IMR-90 (cell line): ENCODE measurements at regions not wholly inside any gene's neighbourhood (a gene's known extent, or its start where the extent isn't known, plus 50 kb on each side); places are given as distances from the start of the nearest gene placed in this dataset.

Experiments
- ATAC-seq: fragments of 200-7000 bp; cut with Tn5 transposase; 2 replicates; pipeline ENCODE4 v1.9.1; 2020; ENCODE audit warnings: low read depth, mild to moderate bottlenecking, moderate library complexity
- BruUV-seq: library from RNA; stranded (reverse); fragments of 400-500 nt; replicated peaks from 2 replicates; lab custom pipeline; 2021; lab: Mats Ljungman, UMichigan
- CTCF ChIA-PET: fragments of 300-600 bp; formaldehyde crosslinking; extraction: SDS; loops from one replicate; lab custom pipeline; 2021; ENCODE audit warnings: antibody characterized with exemption; lab: Yijun Ruan, JAX
- POLR2A ChIA-PET: fragments of 300-600 bp; sonication (Branson Sonifier 250); formaldehyde crosslinking; loops from one replicate; lab custom pipeline; 2022; ENCODE audit warnings: antibody characterized with exemption; ENCODE audit not compliant: unreplicated experiment; lab: Charles Lee
- DNase-seq: peaks from one replicate; pipeline ENCODE4 v3.0.0; 2013
- H2AFZ ChIP-seq: replicated peaks from 2 replicates; pipeline ENCODE3; 2013; ENCODE audit warnings: low read length, mild to moderate bottlenecking; ENCODE audit not compliant: poor library complexity
- H2AK5ac ChIP-seq: 2 replicates; pipeline ENCODE4 v1.6.1; 2013; ENCODE audit warnings: low read depth, low read length, inconsistent platforms
- H2AK9ac ChIP-seq: replicated peaks from 2 replicates; pipeline ENCODE3; 2013; ENCODE audit warnings: mild to moderate bottlenecking, low read depth, low read length, moderate library complexity; ENCODE audit not compliant: poor library complexity
- H2BK120ac ChIP-seq: 2 replicates; pipeline ENCODE4 v1.6.1; 2013; ENCODE audit warnings: low read depth, low read length, inconsistent platforms
- H2BK15ac ChIP-seq: 3 replicates; pipeline ENCODE4 v1.6.1; 2013; ENCODE audit warnings: low read depth, low read length, inconsistent platforms
- H2BK20ac ChIP-seq: 2 replicates; pipeline ENCODE4 v1.6.1; 2013; ENCODE audit warnings: low read depth, mild to moderate bottlenecking, inconsistent platforms, low read length, moderate library complexity
- H2BK5ac ChIP-seq: 2 replicates; pipeline ENCODE4 v1.6.1; 2013; ENCODE audit warnings: mild to moderate bottlenecking, low read depth, low read length, inconsistent platforms; ENCODE audit not compliant: poor library complexity, severe bottlenecking
- H3K14ac ChIP-seq: replicated peaks from 2 replicates; pipeline ENCODE4 v1.6.1; 2013; ENCODE audit warnings: low read depth, low read length, inconsistent platforms
- H3K18ac ChIP-seq: 2 replicates; pipeline ENCODE4 v1.6.1; 2013; ENCODE audit warnings: low read depth, low read length, control low read depth
- H3K23ac ChIP-seq: 2 replicates; pipeline ENCODE4 v1.6.1; 2013; ENCODE audit warnings: low read depth, low read length, inconsistent platforms
- H3K27ac ChIP-seq: 2 replicates; pipeline ENCODE4 v1.5.1; 2013; ENCODE audit warnings: mild to moderate bottlenecking, control low read depth, low read length; ENCODE audit not compliant: insufficient read depth
- H3K27me3 ChIP-seq: 2 replicates; pipeline ENCODE4 v1.6.1; 2013; ENCODE audit warnings: low read length; ENCODE audit not compliant: control insufficient read depth, insufficient read depth
- H3K36me3 ChIP-seq: 2 replicates; pipeline ENCODE4 v1.6.1; 2013; ENCODE audit warnings: low read length, mixed read lengths; ENCODE audit not compliant: control insufficient read depth, insufficient read depth
- H3K4ac ChIP-seq: 2 replicates; pipeline ENCODE4 v1.6.1; 2013; ENCODE audit warnings: low read depth, low read length, inconsistent platforms
- H3K4me1 ChIP-seq: 2 replicates; pipeline ENCODE4 v1.6.1; 2013; ENCODE audit warnings: low read length, mixed read lengths; ENCODE audit not compliant: control insufficient read depth, insufficient read depth
- H3K4me2 ChIP-seq: 2 replicates; pipeline ENCODE4 v1.6.1; 2013; ENCODE audit warnings: low read depth, mild to moderate bottlenecking, control low read depth, low read length, moderate library complexity
- H3K4me3 ChIP-seq: 2 replicates; pipeline ENCODE4 v1.5.1; 2013; ENCODE audit warnings: low read depth, mild to moderate bottlenecking, control low read depth, low read length, moderate library complexity; ENCODE audit not compliant: insufficient read depth
- H3K56ac ChIP-seq: 2 replicates; pipeline ENCODE4 v1.6.1; 2013; ENCODE audit warnings: low read length, inconsistent platforms; ENCODE audit not compliant: insufficient read depth; ENCODE audit errors: extremely low read depth
- H3K79me1 ChIP-seq, 2 experiments: 2 replicates each; pipeline ENCODE4 v1.6.1; 2013; ENCODE audit warnings: low read length in 2 of 2, inconsistent platforms in 1 of 2, low read depth in 1 of 2
- H3K9ac ChIP-seq: 2 replicates; pipeline ENCODE4 v1.6.1; 2013; ENCODE audit warnings: low read depth, low read length, control low read depth
- H3K9me1 ChIP-seq: 2 replicates; pipeline ENCODE4 v1.6.1; 2013; ENCODE audit warnings: low read length, inconsistent platforms; ENCODE audit not compliant: insufficient read depth
- H3K9me3 ChIP-seq: 2 replicates; pipeline ENCODE4 v1.6.1; 2013; ENCODE audit warnings: low read length; ENCODE audit not compliant: control insufficient read depth, insufficient read depth
- H4K20me1 ChIP-seq: 2 replicates; pipeline ENCODE4 v1.6.1; 2013; ENCODE audit warnings: low read length, inconsistent platforms; ENCODE audit not compliant: insufficient read depth
- H4K5ac ChIP-seq: 2 replicates; pipeline ENCODE4 v1.6.1; 2013; ENCODE audit warnings: mild to moderate bottlenecking, low read depth, low read length, control low read depth
- H4K8ac ChIP-seq, 2 experiments: 2 replicates each; pipeline ENCODE4 v1.6.1; 2013; ENCODE audit warnings: low read depth in 2 of 2, low read length in 2 of 2, control low read depth in 1 of 2, inconsistent platforms in 1 of 2
- H4K91ac ChIP-seq: 2 replicates; pipeline ENCODE4 v1.6.1; 2013; ENCODE audit warnings: low read depth, low read length, inconsistent platforms; ENCODE audit not compliant: insufficient read depth
- BHLHE40 ChIP-seq: fragments of 150-350 bp; IDR thresholded peaks from 2 replicates; pipeline ENCODE4 v1.6.1; 2016; ENCODE audit warnings: mild to moderate bottlenecking, low read depth, low read length
- CEBPB ChIP-seq: IDR thresholded peaks from 2 replicates; pipeline ENCODE4 v1.6.1; 2012; ENCODE audit warnings: low read depth, low read length, improper control_type of control experiment
- CHD1 ChIP-seq: IDR thresholded peaks from 2 replicates; pipeline ENCODE4 v1.6.1; 2012; ENCODE audit warnings: low read depth, low read length, improper control_type of control experiment
- CTCF ChIP-seq: conservative IDR thresholded peaks from 2 replicates; pipeline ENCODE4 v1.5.1; 2012; ENCODE audit warnings: mild to moderate bottlenecking, low read depth, low read length, improper control_type of control experiment
- ELK1 ChIP-seq: fragments of 150-350 bp; IDR thresholded peaks from 2 replicates; pipeline ENCODE4 v1.6.1; 2016; ENCODE audit warnings: low read depth, mild to moderate bottlenecking, low read length, moderate library complexity, borderline replicate concordance
- FOS ChIP-seq: fragments of 150-350 bp; IDR thresholded peaks from 2 replicates; pipeline ENCODE4 v1.6.1; 2016; ENCODE audit warnings: low read depth, low read length
- MAFK ChIP-seq: IDR thresholded peaks from 2 replicates; pipeline ENCODE4 v1.6.1; 2012; ENCODE audit warnings: low read depth, low read length, improper control_type of control experiment
- MAZ ChIP-seq: IDR thresholded peaks from 2 replicates; pipeline ENCODE4 v1.6.1; 2012; ENCODE audit warnings: low read depth, mild to moderate bottlenecking, low read length, improper control_type of control experiment, moderate library complexity, borderline replicate concordance
- MXI1 ChIP-seq: IDR thresholded peaks from 2 replicates; pipeline ENCODE4 v1.6.1; 2012; ENCODE audit warnings: low read depth, mild to moderate bottlenecking, low read length, moderate library complexity, borderline replicate concordance
- NFE2L2 ChIP-seq: fragments of 150-350 bp; IDR thresholded peaks from 2 replicates; pipeline ENCODE4 v1.6.1; 2016; ENCODE audit warnings: low read depth, mild to moderate bottlenecking, low read length
- POLR2A ChIP-seq: IDR thresholded peaks from 2 replicates; pipeline ENCODE4 v1.6.1; 2012; ENCODE audit warnings: mild to moderate bottlenecking, low read depth, low read length
- RAD21 ChIP-seq: IDR thresholded peaks from 2 replicates; pipeline ENCODE4 v1.6.1; 2012; ENCODE audit warnings: low read length, improper control_type of control experiment
- RCOR1 ChIP-seq: IDR thresholded peaks from 2 replicates; pipeline ENCODE4 v1.6.1; 2012; ENCODE audit warnings: mild to moderate bottlenecking, low read length, improper control_type of control experiment; ENCODE audit not compliant: insufficient replicate concordance
- RFX5 ChIP-seq: IDR thresholded peaks from 2 replicates; pipeline ENCODE4 v1.8.0; 2012; ENCODE audit warnings: low read depth, mild to moderate bottlenecking, low read length, moderate library complexity
- SMC3 ChIP-seq: fragments of 150-350 bp; IDR thresholded peaks from 2 replicates; pipeline ENCODE4 v1.6.1; 2016; ENCODE audit warnings: low read depth, mild to moderate bottlenecking, antibody characterized with exemption, low read length, moderate library complexity
- USF2 ChIP-seq: fragments of 150-350 bp; IDR thresholded peaks from 2 replicates; pipeline ENCODE4 v1.6.1; 2017; ENCODE audit warnings: mild to moderate bottlenecking, antibody characterized with exemption, low read length, low read depth
- WGBS, 2 experiments: methylation state at CpG; one replicate each; pipeline versions ENCODE4 v1.1.5 to v1.1.7; 2013; ENCODE audit warnings: missing lambda C conversion rate in 2 of 2; ENCODE audit not compliant: insufficient read length in 1 of 2; ENCODE audit errors: extremely low coverage in 2 of 2; 5-methylcytosine and 5-hydroxymethylcytosine counted together
- dilution Hi-C: fragments of 300-500 bp; cut with HindIII; formaldehyde crosslinking; loops from one replicate; pipeline ENCODE4 v1.14.3; 2018; ENCODE audit warnings: low sequenced_read_pairs; ENCODE audit not compliant: unreplicated experiment
- in situ Hi-C: fragments of 300-500 bp; cut with MboI; formaldehyde crosslinking; loops from 3 replicates; pipeline ENCODE4 v1.14.3; 2019; ENCODE audit warnings: low sequenced_read_pairs, inconsistent platforms, mixed read lengths
- intact Hi-C: fragments of 100-400 bp; cut with micrococcal nuclease; formaldehyde crosslinking; loops from 2 replicates; pipeline ENCODE4 v1.10.0; 2022

- BruUV-seq: no TSS peak
- TF ChIP-seq MXI1 (no peak), USF2 (no peak), NFE2L2 (no peak), CHD1 (no peak), RAD21 (no peak), RCOR1 (no peak), MAZ (no peak), CTCF (no peak), FOS (no peak), POLR2A (no peak), ELK1 (no peak), MAFK (no peak), SMC3 (no peak), BHLHE40 (no peak), CEBPB (no peak), RFX5 (no peak)
Measured at GRCh38 chr5:99605904-99606303, 677.1 kb upstream of the CHD1 start.

More at GRCh38 chr5:99605904-99606303, 677.1 kb upstream of the CHD1 start:
- no peak overlapping the region for H3K4me2 ChIP-seq
- H3K4ac ChIP-seq: no peak overlapping the region
- H2BK20ac ChIP-seq: no peak overlapping the region
- no peak overlapping the region for H3K23ac ChIP-seq
- no peak overlapping the region for H3K14ac ChIP-seq
- no peak overlapping the region for H4K8ac ChIP-seq
- no peak overlapping the region for H2BK15ac ChIP-seq
- no peak overlapping the region for H4K91ac ChIP-seq
- dilution Hi-C loops: no loop called here
- no peak overlapping the region for H2AK9ac ChIP-seq
- no peaks in the 10 kb centered on the region for H3K36me3 ChIP-seq
- no peak overlapping the region for H3K27ac ChIP-seq
- H2BK5ac ChIP-seq: no peak overlapping the region
- no peak overlapping the region for H3K4me3 ChIP-seq
- H3K9me1 ChIP-seq: no peaks in the 10 kb centered on the region
- ChIA-PET CTCF (no interaction called here), POLR2A (no interaction called here)
- WGBS, 2 experiments: no CpG with 5 or more reads among the region's 3 CpGs
- no peaks in the 10 kb centered on the region for H3K79me1 ChIP-seq
- in situ Hi-C loops: no loop called here
- ATAC-seq (no peak), DNase-seq (no peak)
- H3K4me1 ChIP-seq: no peaks in the 10 kb centered on the region
- peaks cover 3% of the 10 kb centered on the region; the same call in 1 of the 2 replicates for H3K9me3 ChIP-seq
- intact Hi-C loops: no loop called here
- no peak overlapping the region for H3K56ac ChIP-seq
- H2AFZ ChIP-seq: no peak overlapping the region
- no peaks in the 10 kb centered on the region for H4K20me1 ChIP-seq
- H2BK120ac ChIP-seq: no peak overlapping the region
- H3K9ac ChIP-seq: no peak overlapping the region
- H3K18ac ChIP-seq: no peak overlapping the region
- no peak overlapping the region for H4K5ac ChIP-seq
- H2AK5ac ChIP-seq: no peak overlapping the region
- no peaks in the 10 kb centered on the region for H3K27me3 ChIP-seq
